ENCODE measurements at regions not wholly inside any gene's neighbourhood (a gene's known extent, or its start where the extent isn't known, plus 50 kb on each side); places are given as distances from the start of the nearest gene placed in this dataset.

DNA sequence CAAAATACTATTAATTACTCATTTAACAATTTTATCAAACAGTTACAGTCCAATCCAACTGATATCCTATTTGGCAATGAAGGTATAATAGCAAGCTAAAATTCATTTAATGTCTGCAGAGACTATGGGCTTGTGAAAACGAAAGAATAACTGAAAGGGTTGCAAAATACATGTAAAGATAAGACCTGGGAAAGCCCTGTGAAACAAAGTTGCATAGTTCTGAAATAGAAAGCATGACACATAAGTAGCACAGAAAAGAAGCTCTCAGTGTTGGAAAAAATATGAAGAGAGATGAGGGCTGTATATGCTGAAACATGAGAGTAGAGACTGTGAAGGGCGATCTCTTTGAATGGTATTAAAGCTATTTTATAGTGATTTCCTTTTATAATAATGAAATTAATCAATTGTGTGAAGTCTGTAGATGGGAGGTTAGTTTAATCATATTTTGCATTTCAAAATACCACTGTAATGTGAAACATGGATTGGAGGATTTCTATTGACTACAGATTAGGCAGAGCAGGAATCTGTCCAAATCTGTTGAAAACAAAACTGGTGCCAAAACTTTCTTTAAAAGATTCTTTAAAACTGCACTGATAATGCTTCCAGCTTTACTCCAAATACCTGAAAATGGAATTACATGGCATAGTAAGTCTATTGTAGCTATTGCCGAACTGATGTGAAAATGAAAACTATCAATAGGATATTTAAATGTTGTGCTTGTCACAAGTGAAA lies 1518.9 kb upstream of the B3GALT2 start:
- TF ChIP-seq, protein P1, sequence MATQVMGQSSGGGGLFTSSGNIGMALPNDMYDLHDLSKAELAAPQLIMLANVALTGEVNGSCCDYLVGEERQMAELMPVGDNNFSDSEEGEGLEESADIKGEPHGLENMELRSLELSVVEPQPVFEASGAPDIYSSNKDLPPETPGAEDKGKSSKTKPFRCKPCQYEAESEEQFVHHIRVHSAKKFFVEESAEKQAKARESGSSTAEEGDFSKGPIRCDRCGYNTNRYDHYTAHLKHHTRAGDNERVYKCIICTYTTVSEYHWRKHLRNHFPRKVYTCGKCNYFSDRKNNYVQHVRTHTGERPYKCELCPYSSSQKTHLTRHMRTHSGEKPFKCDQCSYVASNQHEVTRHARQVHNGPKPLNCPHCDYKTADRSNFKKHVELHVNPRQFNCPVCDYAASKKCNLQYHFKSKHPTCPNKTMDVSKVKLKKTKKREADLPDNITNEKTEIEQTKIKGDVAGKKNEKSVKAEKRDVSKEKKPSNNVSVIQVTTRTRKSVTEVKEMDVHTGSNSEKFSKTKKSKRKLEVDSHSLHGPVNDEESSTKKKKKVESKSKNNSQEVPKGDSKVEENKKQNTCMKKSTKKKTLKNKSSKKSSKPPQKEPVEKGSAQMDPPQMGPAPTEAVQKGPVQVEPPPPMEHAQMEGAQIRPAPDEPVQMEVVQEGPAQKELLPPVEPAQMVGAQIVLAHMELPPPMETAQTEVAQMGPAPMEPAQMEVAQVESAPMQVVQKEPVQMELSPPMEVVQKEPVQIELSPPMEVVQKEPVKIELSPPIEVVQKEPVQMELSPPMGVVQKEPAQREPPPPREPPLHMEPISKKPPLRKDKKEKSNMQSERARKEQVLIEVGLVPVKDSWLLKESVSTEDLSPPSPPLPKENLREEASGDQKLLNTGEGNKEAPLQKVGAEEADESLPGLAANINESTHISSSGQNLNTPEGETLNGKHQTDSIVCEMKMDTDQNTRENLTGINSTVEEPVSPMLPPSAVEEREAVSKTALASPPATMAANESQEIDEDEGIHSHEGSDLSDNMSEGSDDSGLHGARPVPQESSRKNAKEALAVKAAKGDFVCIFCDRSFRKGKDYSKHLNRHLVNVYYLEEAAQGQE (IDR thresholded peaks at IDR 0.05; ENCODE audit: insufficient read depth in 1 of 2, low read depth in 2 of 2, low read length in 2 of 2): no peak
- TF ChIP-seq SIN3A (IDR thresholded peaks at IDR 0.05; ENCODE audit: borderline replicate concordance, insufficient read depth, low read length): no peak
- no peak for TF ChIP-seq POLR2AphosphoS5 (IDR thresholded peaks at IDR 0.05; ENCODE audit: low read depth, low read length)
- TF ChIP-seq TAF1 (IDR thresholded peaks at IDR 0.05; ENCODE audit: borderline replicate concordance, insufficient read depth, low read length): no peak
